Astrocyte (in vitro differentiated cells and primary cell): ENCODE measurements at regions not wholly inside any gene's neighbourhood (a gene's known extent, or its start where the extent isn't known, plus 50 kb on each side); places are given as distances from the start of the nearest gene placed in this dataset.

Experiments
- DNase-seq: peaks from one replicate; pipeline ENCODE4 v3.0.0-alpha.2; 2010; ENCODE audit warnings: low read depth
- FAIRE-seq: peaks from 2 replicates; lab custom pipeline; 2011; peaks lifted over from hg19 to GRCh38; lab: Jason Lieb, UNC
- H2AFZ ChIP-seq: 2 replicates; pipeline ENCODE4 v1.6.0; 2012; ENCODE audit warnings: low read depth, low read length, inconsistent platforms
- H3K27ac ChIP-seq: 2 replicates; pipeline ENCODE4 v1.5.1; 2011; ENCODE audit warnings: low read depth, low read length, inconsistent platforms
- H3K27me3 ChIP-seq: 2 replicates; pipeline ENCODE4 v1.6.0; 2011; ENCODE audit warnings: low read length, inconsistent platforms; ENCODE audit not compliant: insufficient read depth
- H3K36me3 ChIP-seq: 2 replicates; pipeline ENCODE4 v1.5.1; 2011; ENCODE audit warnings: low read length, inconsistent platforms; ENCODE audit not compliant: insufficient read depth
- H3K4me1 ChIP-seq: 2 replicates; pipeline ENCODE4 v1.5.1; 2011; ENCODE audit warnings: low read length, inconsistent platforms; ENCODE audit not compliant: insufficient read depth
- H3K4me2 ChIP-seq: 2 replicates; pipeline ENCODE4 v1.6.0; 2012; ENCODE audit warnings: low read length, inconsistent platforms
- H3K4me3 ChIP-seq: 2 replicates; pipeline ENCODE4 v1.5.1; 2011; ENCODE audit warnings: low read depth, mild to moderate bottlenecking, low read length, inconsistent platforms; ENCODE audit not compliant: insufficient read depth
- H3K79me2 ChIP-seq: 2 replicates; pipeline ENCODE4 v1.6.0; 2012; ENCODE audit warnings: mild to moderate bottlenecking, low read length, inconsistent platforms; ENCODE audit not compliant: insufficient read depth
- H3K9ac ChIP-seq: 2 replicates; pipeline ENCODE4 v1.6.0; 2012; ENCODE audit warnings: mild to moderate bottlenecking, low read length, inconsistent platforms
- H3K9me3 ChIP-seq: 2 replicates; pipeline ENCODE4 v1.5.1; 2012; ENCODE audit warnings: low read depth, mild to moderate bottlenecking, low read length, inconsistent platforms; ENCODE audit not compliant: insufficient read depth
- H4K20me1 ChIP-seq: 2 replicates; pipeline ENCODE4 v1.6.0; 2012; ENCODE audit warnings: low read length, inconsistent platforms; ENCODE audit not compliant: insufficient read depth
- H3K27ac Mint-ChIP-seq: one replicate; pipeline ENCODE4 v1.8.0; 2021; ENCODE audit warnings: mild to moderate bottlenecking, mixed read lengths; ENCODE audit not compliant: unreplicated experiment
- H3K27me3 Mint-ChIP-seq: one replicate; pipeline ENCODE4 v1.8.0; 2021; ENCODE audit warnings: low read depth, mixed read lengths; ENCODE audit not compliant: unreplicated experiment
- H3K36me3 Mint-ChIP-seq: one replicate; pipeline ENCODE4 v1.8.0; 2021; ENCODE audit warnings: low read depth, mixed read lengths; ENCODE audit not compliant: unreplicated experiment
- H3K4me1 Mint-ChIP-seq: one replicate; pipeline ENCODE4 v1.8.0; 2021; ENCODE audit warnings: low read depth, mixed read lengths; ENCODE audit not compliant: unreplicated experiment
- H3K4me3 Mint-ChIP-seq: one replicate; pipeline ENCODE4 v1.8.0; 2021; ENCODE audit warnings: mild to moderate bottlenecking, moderate library complexity, mixed read lengths; ENCODE audit not compliant: unreplicated experiment
- H3K9me3 Mint-ChIP-seq: one replicate; pipeline ENCODE4 v1.8.0; 2021; ENCODE audit warnings: mild to moderate bottlenecking, mixed read lengths; ENCODE audit not compliant: unreplicated experiment
- EZH2 ChIP-seq: IDR thresholded peaks from 2 replicates; pipeline ENCODE4 v1.6.1; 2012; ENCODE audit warnings: mild to moderate bottlenecking, low read length, inconsistent platforms; ENCODE audit not compliant: insufficient read depth
- TF ChIP-seq, protein P1 (sequence below): IDR thresholded peaks from 2 replicates; pipeline ENCODE4 v1.5.1; 2011; ENCODE audit warnings: low read depth, mild to moderate bottlenecking, inconsistent platforms, low read length, moderate library complexity; ENCODE audit not compliant: insufficient read depth

- Mint-ChIP-seq H3K27ac (no peak overlapping the region), H3K4me3 (no peak overlapping the region), H3K36me3 (no peaks in the 10 kb centered on the region), H3K9me3 (no peaks in the 10 kb centered on the region), H3K27me3 (no peaks in the 10 kb centered on the region), H3K4me1 (peaks cover 13% of the 10 kb centered on the region)
- no peaks in the 10 kb centered on the region for H3K27me3 ChIP-seq
- H3K4me2 ChIP-seq = no peak overlapping the region
- no peak overlapping the region for H3K9ac ChIP-seq
- H4K20me1 ChIP-seq = no peaks in the 10 kb centered on the region
- H3K4me3 ChIP-seq = no peak overlapping the region
- H3K79me2 ChIP-seq = no peaks in the 10 kb centered on the region
- DNase-seq (no peak), FAIRE-seq (no peak)
- H3K27ac ChIP-seq = no peak overlapping the region
- H3K4me1 ChIP-seq = no peaks in the 10 kb centered on the region
- no peaks in the 10 kb centered on the region for H3K9me3 ChIP-seq
- TF ChIP-seq, protein P1, sequence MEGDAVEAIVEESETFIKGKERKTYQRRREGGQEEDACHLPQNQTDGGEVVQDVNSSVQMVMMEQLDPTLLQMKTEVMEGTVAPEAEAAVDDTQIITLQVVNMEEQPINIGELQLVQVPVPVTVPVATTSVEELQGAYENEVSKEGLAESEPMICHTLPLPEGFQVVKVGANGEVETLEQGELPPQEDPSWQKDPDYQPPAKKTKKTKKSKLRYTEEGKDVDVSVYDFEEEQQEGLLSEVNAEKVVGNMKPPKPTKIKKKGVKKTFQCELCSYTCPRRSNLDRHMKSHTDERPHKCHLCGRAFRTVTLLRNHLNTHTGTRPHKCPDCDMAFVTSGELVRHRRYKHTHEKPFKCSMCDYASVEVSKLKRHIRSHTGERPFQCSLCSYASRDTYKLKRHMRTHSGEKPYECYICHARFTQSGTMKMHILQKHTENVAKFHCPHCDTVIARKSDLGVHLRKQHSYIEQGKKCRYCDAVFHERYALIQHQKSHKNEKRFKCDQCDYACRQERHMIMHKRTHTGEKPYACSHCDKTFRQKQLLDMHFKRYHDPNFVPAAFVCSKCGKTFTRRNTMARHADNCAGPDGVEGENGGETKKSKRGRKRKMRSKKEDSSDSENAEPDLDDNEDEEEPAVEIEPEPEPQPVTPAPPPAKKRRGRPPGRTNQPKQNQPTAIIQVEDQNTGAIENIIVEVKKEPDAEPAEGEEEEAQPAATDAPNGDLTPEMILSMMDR = no peak
- no peak for TF ChIP-seq EZH2
- no peak overlapping the region for H2AFZ ChIP-seq
- no peaks in the 10 kb centered on the region for H3K36me3 ChIP-seq
These were observed 394.8 kb downstream of the PID1 start for GRCh38 chr2:228876276-228876675.

DNA sequence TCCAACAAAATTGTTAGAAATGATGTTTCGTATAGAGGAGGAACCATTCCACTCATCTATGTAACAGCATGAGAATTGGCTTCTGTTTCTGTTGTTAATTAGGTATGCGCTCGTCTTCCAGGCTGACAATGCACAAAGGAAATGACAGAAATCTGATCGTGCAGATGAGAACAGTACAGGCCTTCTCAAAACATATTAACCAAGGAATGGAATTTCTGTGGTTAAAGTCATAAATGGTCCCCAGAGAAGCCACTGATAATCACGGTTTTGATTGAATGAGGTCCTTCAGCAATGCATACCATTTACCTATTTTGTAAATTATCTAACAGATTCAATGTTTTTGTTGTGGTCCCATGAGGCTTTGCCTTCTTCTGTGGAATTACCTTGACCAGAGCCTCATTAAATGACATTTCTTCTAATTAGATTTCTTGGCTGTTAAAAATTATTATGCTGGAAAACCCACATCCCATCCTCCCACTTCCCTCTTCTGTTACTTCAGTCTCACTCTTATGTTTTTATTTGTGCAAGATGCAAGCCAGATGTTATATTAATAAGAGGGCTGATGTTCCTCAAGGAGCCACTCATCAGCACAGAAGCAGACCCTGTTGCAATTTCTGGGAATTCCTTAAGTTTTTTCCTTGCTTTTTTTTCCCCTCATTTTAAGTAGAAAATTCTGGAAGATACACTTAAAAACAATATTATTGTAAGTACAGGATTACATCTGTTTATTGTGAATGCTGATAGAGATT, 395.8 kb downstream of the PID1 start:
- Histone ChIP-seq H3K27ac (no peak overlapping the region), H3K79me2 (no peaks in the 10 kb centered on the region), H3K27me3 (no peaks in the 10 kb centered on the region), H3K36me3 (no peaks in the 10 kb centered on the region), H3K4me1 (no peaks in the 10 kb centered on the region), H3K9me3 (no peaks in the 10 kb centered on the region), H3K4me2 (no peak overlapping the region), H2AFZ (no peak overlapping the region), H4K20me1 (no peaks in the 10 kb centered on the region), H3K4me3 (no peak overlapping the region), H3K9ac (no peak overlapping the region)
- Mint-ChIP-seq H3K27ac (no peak overlapping the region), H3K9me3 (peaks cover 2% of the 10 kb centered on the region), H3K36me3 (no peaks in the 10 kb centered on the region), H3K4me3 (no peak overlapping the region), H3K4me1 (peaks cover 8% of the 10 kb centered on the region), H3K27me3 (no peaks in the 10 kb centered on the region)
- DNase-seq = peak; percentile 18
- TF ChIP-seq, protein P1 = no peak
- no peak for TF ChIP-seq EZH2
- FAIRE-seq = peak; percentile 85

DNA sequence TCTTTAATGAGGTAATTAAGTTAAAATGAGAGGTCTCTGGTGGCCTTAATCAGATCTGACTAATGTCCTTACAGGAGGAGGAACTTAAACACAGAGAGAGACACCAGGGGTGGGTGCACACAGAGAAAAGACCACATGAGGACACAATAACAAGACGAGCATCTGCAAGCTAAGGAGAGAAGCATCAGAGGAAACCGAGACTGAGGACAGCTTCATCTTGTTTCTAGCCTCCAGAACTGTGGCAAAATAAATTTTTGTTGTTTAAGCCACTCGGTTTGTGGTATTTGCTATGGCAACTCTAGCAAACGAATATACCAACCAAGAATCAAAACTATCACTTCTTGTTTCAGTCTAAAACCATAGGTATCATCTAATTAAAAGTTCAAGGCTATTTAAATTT, 400.1 kb downstream of the PID1 start:
- H3K79me2 ChIP-seq = no peaks in the 10 kb centered on the region
- H3K4me2 ChIP-seq = no peak overlapping the region
- H3K9ac ChIP-seq = no peak overlapping the region
- no peaks in the 10 kb centered on the region for H3K9me3 ChIP-seq
- Mint-ChIP-seq H3K4me1 (peaks cover 8% of the 10 kb centered on the region), H3K4me3 (no peak overlapping the region), H3K27me3 (no peaks in the 10 kb centered on the region), H3K27ac (no peak overlapping the region), H3K9me3 (peaks cover 2% of the 10 kb centered on the region), H3K36me3 (no peaks in the 10 kb centered on the region)
- no peak overlapping the region for H3K4me3 ChIP-seq
- H2AFZ ChIP-seq = no peak overlapping the region
- FAIRE-seq = no peak
- H4K20me1 ChIP-seq = no peaks in the 10 kb centered on the region
- TF ChIP-seq, protein P1 = no peak
- no peak for TF ChIP-seq EZH2
- no peaks in the 10 kb centered on the region for H3K27me3 ChIP-seq
- no peaks in the 10 kb centered on the region for H3K36me3 ChIP-seq
- no peak overlapping the region for H3K27ac ChIP-seq
- DNase-seq = no peak
- H3K4me1 ChIP-seq = no peaks in the 10 kb centered on the region
